ENCODE measurements at regions not wholly inside any gene's neighbourhood (a gene's known extent, or its start where the extent isn't known, plus 50 kb on each side); places are given as distances from the start of the nearest gene placed in this dataset.

- no peak for TF ChIP-seq CTCF (IDR thresholded peaks at IDR 0.05)
- TF ChIP-seq ZFX (IDR thresholded peaks at IDR 0.05; ENCODE audit: borderline replicate concordance) = no peak
Observed at GRCh38 chr5:30469691-30470090, 723.8 kb upstream of the CDH6 start.
